ENCODE measurements at regions not wholly inside any gene's neighbourhood (a gene's known extent, or its start where the extent isn't known, plus 50 kb on each side); places are given as distances from the start of the nearest gene placed in this dataset.

- Histone ChIP-seq H2AFZ (ENCODE audit: low read length) (no peak overlapping the region), H4K20me1 (ENCODE audit: insufficient read depth, low read length) (no peaks in the 10 kb centered on the region), H3K9me3 (ENCODE audit: low read length) (no peaks in the 10 kb centered on the region), H3K4me2 (ENCODE audit: low read depth, low read length) (no peak overlapping the region), H3K27ac (ENCODE audit: extremely low read length, insufficient read depth, low read length) (no peak overlapping the region), H3K9ac (ENCODE audit: insufficient read depth, low read depth, low read length) (no peak overlapping the region), H3K4me1 (ENCODE audit: insufficient read depth, low read length) (peaks cover 8% of the 10 kb centered on the region; the same call in 1 of the 2 replicates), H3K79me2 (ENCODE audit: insufficient read depth, low read length) (no peaks in the 10 kb centered on the region), H3K36me3 (replicated peaks in 1 of 2; ENCODE audit: control insufficient read depth in 1 of 2, insufficient read depth in 2 of 2, low read length in 2 of 2) (no peaks in the 10 kb centered on the region), H3K4me3 (replicated peaks in 1 of 3; ENCODE audit: insufficient read depth in 1 of 3, low read depth in 2 of 3, low read length in 3 of 3) (no peak overlapping the region), H3K27me3 (ENCODE audit: control insufficient read depth in 1 of 2, insufficient read depth in 2 of 2, low read length in 2 of 2) (0 out of 5 replicates have a peak, but pooled peaks cover 0 to 3% of the 10 kb centered on the region in 2 experiments)
- ChIA-PET CTCF (ENCODE audit: low intra/inter-chr PET ratio, low total read pairs) (no interaction called here), POLR2A (no interaction called here)
- DNase-seq (ENCODE audit: low spot score) (no peak), FAIRE-seq (no peak), ATAC-seq (no peak)
- no TSS peak for BruUV-seq (replicated peaks)
- WGBS (ENCODE audit: low lambda C conversion rate) = 57% methylated on average over 4 of the region's 4 CpGs
- in situ Hi-C loops (cut with HindIII; ENCODE audit: extremely low pct_ligation_motif_present, low pct_unique_long_range_greater_than_20kb) (no loop called here), intact Hi-C loops (cut with micrococcal nuclease; ENCODE audit: unreplicated experiment) (no loop called here)
- TF ChIP-seq NONO (IDR thresholded peaks at IDR 0.05) = no peak
- no peak for TF ChIP-seq NONO (CRISPR knock-in tag; conservative IDR thresholded peaks at IDR 0.05)
- TF ChIP-seq RXRA (CRISPR knock-in tag; IDR thresholded peaks at IDR 0.05) = no peak
- no peak for TF ChIP-seq ZNF260 (CRISPR knock-in tag; IDR thresholded peaks at IDR 0.05; ENCODE audit: borderline replicate concordance, low read depth)
- TF ChIP-seq ZNF451 (CRISPR knock-in tag; IDR thresholded peaks at IDR 0.05) = no peak
- no peak for TF ChIP-seq GABPA (IDR thresholded peaks at IDR 0.05; ENCODE audit: low read depth, low read length)
- TF ChIP-seq GABPA (CRISPR knock-in tag; IDR thresholded peaks at IDR 0.05; ENCODE audit: low read depth) = no peak
- TF ChIP-seq ZNF746 (CRISPR knock-in tag; IDR thresholded peaks at IDR 0.05) = no peak
- TF ChIP-seq ZNF232 (CRISPR knock-in tag; IDR thresholded peaks at IDR 0.05; ENCODE audit: borderline replicate concordance) = no peak
- TF ChIP-seq FOXM1 (CRISPR knock-in tag; IDR thresholded peaks at IDR 0.05) = no peak
- TF ChIP-seq SATB2 (CRISPR knock-in tag; IDR thresholded peaks at IDR 0.05) = no peak
- TF ChIP-seq ZSCAN22 (CRISPR knock-in tag; IDR thresholded peaks at IDR 0.05) = no peak
- TF ChIP-seq EP300 (IDR thresholded peaks at IDR 0.05; ENCODE audit: low read depth in 2 of 2, low read length in 2 of 2) = no peak
- no peak for TF ChIP-seq EP300 (CRISPR knock-in tag; IDR thresholded peaks at IDR 0.05; ENCODE audit: borderline replicate concordance)
- no peak for TF ChIP-seq ZSCAN30 (CRISPR knock-in tag; IDR thresholded peaks at IDR 0.05)
- no peak for TF ChIP-seq ZSCAN5A (CRISPR knock-in tag; IDR thresholded peaks at IDR 0.05; ENCODE audit: borderline replicate concordance)
- no peak for TF ChIP-seq GMEB1 (CRISPR knock-in tag; IDR thresholded peaks at IDR 0.05; ENCODE audit: borderline replicate concordance)
These were observed 228.8 kb downstream of the BUD13 start for GRCh38 chr11:116543911-116544475.

Data from HepG2 (cell line).